GM18498 (cell line): ENCODE measurements at regions not wholly inside any gene's neighbourhood (a gene's known extent, or its start where the extent isn't known, plus 50 kb on each side); places are given as distances from the start of the nearest gene placed in this dataset.

Experiments used
- ATAC-seq: cut with Tn5 transposase; IDR thresholded peaks from one replicate; pipeline ENCODE4 v1.9.1; 2021; ENCODE audit warnings: mild to moderate bottlenecking, moderate library complexity; ENCODE audit not compliant: unreplicated experiment

- no peak for ATAC-seq
Observed at GRCh38 chr10:131683941-131684340, 216.9 kb upstream of the PPP2R2D start.

GRCh38 chr10:131685007-131685406 lies 215.8 kb upstream of the PPP2R2D start:
- no peak for ATAC-seq

GRCh38 chr10:131685576-131685975 lies 215.2 kb upstream of the PPP2R2D start:
- no peak for ATAC-seq

GRCh38 chr10:131686781-131687420 lies 213.9 kb upstream of the PPP2R2D start:
- no peak for ATAC-seq

- no peak for ATAC-seq
Observed at GRCh38 chr10:131688304-131688703, 212.5 kb upstream of the PPP2R2D start.

GRCh38 chr10:131689016-131689415 lies 211.8 kb upstream of the PPP2R2D start:
- no peak for ATAC-seq

GRCh38 chr10:131689486-131689885 lies 211.3 kb upstream of the PPP2R2D start:
- no peak for ATAC-seq

- no peak for ATAC-seq
Observed at GRCh38 chr10:131689954-131690757, 210.7 kb upstream of the PPP2R2D start.

- ATAC-seq, result no peak
Observed at GRCh38 chr10:131690805-131691239, 210.0 kb upstream of the PPP2R2D start.

- no peak for ATAC-seq
Observed at GRCh38 chr10:131691481-131692090, 209.2 kb upstream of the PPP2R2D start.

- ATAC-seq, result no peak
Observed at GRCh38 chr10:131692176-131692575, 208.6 kb upstream of the PPP2R2D start.

GRCh38 chr10:131692686-131693334 lies 208.0 kb upstream of the PPP2R2D start:
- ATAC-seq, result no peak

- no peak for ATAC-seq
Observed at GRCh38 chr10:131693766-131694165, 207.0 kb upstream of the PPP2R2D start.

- ATAC-seq, result no peak
Observed at GRCh38 chr10:131694168-131694780, 206.5 kb upstream of the PPP2R2D start.

- ATAC-seq, result no peak
Observed at GRCh38 chr10:131694781-131695495, 205.9 kb upstream of the PPP2R2D start.

GRCh38 chr10:131695496-131696165 lies 205.2 kb upstream of the PPP2R2D start:
- ATAC-seq, result no peak

- no peak for ATAC-seq
Observed at GRCh38 chr10:131697476-131698128, 203.2 kb upstream of the PPP2R2D start.

- no peak for ATAC-seq
Observed at GRCh38 chr10:131698232-131698631, 202.6 kb upstream of the PPP2R2D start.

- ATAC-seq, result no peak
Observed at GRCh38 chr10:131698986-131699385, 201.8 kb upstream of the PPP2R2D start.
